ENCODE measurements at regions not wholly inside any gene's neighbourhood (a gene's known extent, or its start where the extent isn't known, plus 50 kb on each side); places are given as distances from the start of the nearest gene placed in this dataset.

DNA sequence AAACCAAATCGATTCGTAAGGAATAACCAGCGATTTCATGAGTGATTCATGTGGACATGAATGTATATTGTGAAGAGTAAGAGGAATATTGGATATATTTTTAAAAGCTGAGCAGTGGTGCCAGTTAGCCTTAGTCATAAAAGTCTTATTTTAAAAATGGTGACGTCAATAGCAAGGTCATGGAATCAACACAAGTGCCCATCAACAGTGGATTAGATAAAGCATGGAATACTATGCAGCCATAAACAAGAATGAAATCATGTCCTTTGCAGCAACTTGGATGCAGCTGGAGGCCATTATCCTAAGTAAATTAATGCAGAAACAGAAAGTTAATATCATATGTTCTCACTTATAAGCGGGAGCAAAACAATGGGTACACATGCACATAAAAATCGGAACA is 89.0 kb upstream of the STOX2 start:
- Histone ChIP-seq H4K8ac (replicated peaks; ENCODE audit: insufficient read length, low read depth, low read length) (no peak overlapping the region), H3K4ac (ENCODE audit: low read depth, low read length) (no peak overlapping the region), H3K4me2 (ENCODE audit: insufficient read depth, insufficient read length, low read length) (no peak overlapping the region), H3K14ac (ENCODE audit: insufficient read depth, low read length) (no peak overlapping the region), H3K4me1 (ENCODE audit: insufficient read depth, low read length) (no peaks in the 10 kb centered on the region), H3T11ph (ENCODE audit: low read length) (no peak overlapping the region), H3K18ac (ENCODE audit: insufficient read length, low read depth, low read length) (no peak overlapping the region), H3K56ac (ENCODE audit: insufficient read length, low read depth, low read length) (no peak overlapping the region), H4K5ac (ENCODE audit: insufficient read length, low read depth, low read length) (no peak overlapping the region), H2BK5ac (ENCODE audit: insufficient read length, low read length) (no peak overlapping the region), H3K27me3 (ENCODE audit: insufficient read depth, low read length) (no peaks in the 10 kb centered on the region), H4K91ac (ENCODE audit: insufficient read length, low read depth, low read length) (no peak overlapping the region), H2BK12ac (ENCODE audit: insufficient read length, low read depth, low read length) (no peak overlapping the region), H3K23ac (ENCODE audit: insufficient read length, low read depth, low read length) (no peak overlapping the region), H2AFZ (ENCODE audit: low read length) (no peak overlapping the region), H3K79me2 (ENCODE audit: insufficient read depth, low read length) (no peaks in the 10 kb centered on the region), H3K79me1 (ENCODE audit: insufficient read depth, low read depth, low read length, poor library complexity, severe bottlenecking) (no peaks in the 10 kb centered on the region), H2BK120ac (ENCODE audit: low read depth, low read length, poor library complexity, severe bottlenecking) (no peak overlapping the region), H2BK20ac (ENCODE audit: low read depth, low read length, poor library complexity, severe bottlenecking) (no peak overlapping the region), H4K20me1 (ENCODE audit: control insufficient read depth, insufficient read depth, insufficient read length) (no peaks in the 10 kb centered on the region), H2AK5ac (ENCODE audit: insufficient read length, low read length) (no peak overlapping the region), H3K23me2 (ENCODE audit: insufficient read length, low read depth, low read length, poor library complexity, severe bottlenecking) (no peaks in the 10 kb centered on the region), H2BK15ac (ENCODE audit: low read depth, low read length) (no peak overlapping the region), H3K9ac (ENCODE audit: extremely low read depth, insufficient read length, low read length) (no peak overlapping the region), H3K9me3 (ENCODE audit: control insufficient read depth, low read depth, low read length) (no peaks in the 10 kb centered on the region), H3K27ac (ENCODE audit: insufficient read length, low read depth, low read length) (no peak overlapping the region)
- Mint-ChIP-seq H3K9me3 (peaks cover 9 to 12% of the 10 kb centered on the region in 2 experiments), H3K36me3 (ENCODE audit: insufficient read depth in 1 of 3, low read depth in 3 of 3) (peaks cover 3 to 7% (median 4%) of the 10 kb centered on the region in 3 experiments; a peak in 4 of 7 replicates), H3K4me3 (no peak overlapping the region), H3K27me3 (ENCODE audit: low read depth) (peaks cover 4% of the 10 kb centered on the region; the same call in 1 of the 2 replicates), H3K4me1 (no peaks in the 10 kb centered on the region), H3K27ac (no peak overlapping the region)
- WGBS (ENCODE audit: extremely low coverage, insufficient read length, low lambda C conversion rate) = 100% methylated on average over 2 of the region's 6 CpGs
- DNase-seq = no peak
- no peak for TF ChIP-seq CTCF (conservative IDR thresholded peaks at IDR 0.05)

Data from H9 (cell line).